ENCODE measurements at regions not wholly inside any gene's neighbourhood (a gene's known extent, or its start where the extent isn't known, plus 50 kb on each side); places are given as distances from the start of the nearest gene placed in this dataset.

DNA sequence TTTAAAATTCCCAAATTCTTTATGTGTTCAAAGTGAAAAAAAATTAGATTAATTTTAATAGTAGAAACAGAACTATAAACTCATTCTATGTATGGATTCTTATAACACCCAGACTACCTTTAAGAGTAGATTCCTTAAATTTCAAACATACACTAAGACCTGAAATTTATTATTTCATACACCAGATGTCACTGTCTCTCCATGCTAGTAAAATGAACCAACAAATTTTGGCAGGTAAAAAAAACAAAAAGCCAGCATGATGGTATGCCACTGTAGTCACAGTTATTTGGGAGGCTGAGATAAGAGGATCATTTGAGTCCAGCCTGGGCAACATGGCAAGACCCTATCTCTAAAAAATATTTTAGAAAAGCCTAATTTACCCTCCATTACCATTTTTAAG lies 461.3 kb upstream of the NAALADL2 start:
- ChIA-PET CTCF (no interaction called here), POLR2A (no interaction called here)
- H3K9ac ChIP-seq (replicated peaks; ENCODE audit: extremely low read depth, insufficient read depth, low read length) = no peak overlapping the region
- no peaks in the 10 kb centered on the region for H4K20me1 ChIP-seq (replicated peaks; ENCODE audit: control insufficient read depth, extremely low read depth, insufficient read depth, low read length)
- H3K4me2 ChIP-seq (ENCODE audit: insufficient read depth, low read length) = no peak overlapping the region
- FAIRE-seq = peak; percentile 8
- intact Hi-C loops (cut with micrococcal nuclease) (loop anchor here (5.0 to 10.0 kb wide), 4 partner anchors 271 to 1667 kb away; no protein-coding TSS in a partner anchor), dilution Hi-C loops (cut with MboI; ENCODE audit: extremely low pct_ligation_motif_present, low sequenced_read_pairs) (no loop called here)
- no peaks in the 10 kb centered on the region for H3K4me1 ChIP-seq (ENCODE audit: control insufficient read depth, extremely low read depth, insufficient read depth, low read length)
- no peak overlapping the region for H3K27ac ChIP-seq (ENCODE audit: insufficient read depth, low read depth, low read length)
- no peaks in the 10 kb centered on the region for H3K27me3 ChIP-seq (ENCODE audit: control insufficient read depth in 2 of 2, insufficient read depth in 2 of 2, low read length in 2 of 2)
- peak; percentile 44 for DNase-seq (ENCODE audit: low read depth, low spot score)
- H3K4me3 ChIP-seq (replicated peaks in 1 of 3; ENCODE audit: insufficient read depth in 1 of 3, low read depth in 1 of 3, low read length in 3 of 3) = no peak overlapping the region
- H3K79me2 ChIP-seq (ENCODE audit: control insufficient read depth, insufficient read depth, low read length) = no peaks in the 10 kb centered on the region
- no peak for TF ChIP-seq POLR2A (IDR thresholded peaks at IDR 0.05; ENCODE audit: low read depth, low read length)
- no peak for TF ChIP-seq EZH2 (IDR thresholded peaks at IDR 0.05; ENCODE audit: borderline replicate concordance, low read depth, low read length, severe bottlenecking)
- no peak for TF ChIP-seq JUN (IDR thresholded peaks at IDR 0.05; ENCODE audit: borderline replicate concordance, insufficient read depth, insufficient read length, low read depth)
- TF ChIP-seq MAX (IDR thresholded peaks at IDR 0.05; ENCODE audit: insufficient read depth, insufficient read length) = no peak
- TF ChIP-seq GATA2 (IDR thresholded peaks at IDR 0.05; ENCODE audit: insufficient read depth, insufficient read length, low read depth, low read length) = no peak
- TF ChIP-seq, protein P1, sequence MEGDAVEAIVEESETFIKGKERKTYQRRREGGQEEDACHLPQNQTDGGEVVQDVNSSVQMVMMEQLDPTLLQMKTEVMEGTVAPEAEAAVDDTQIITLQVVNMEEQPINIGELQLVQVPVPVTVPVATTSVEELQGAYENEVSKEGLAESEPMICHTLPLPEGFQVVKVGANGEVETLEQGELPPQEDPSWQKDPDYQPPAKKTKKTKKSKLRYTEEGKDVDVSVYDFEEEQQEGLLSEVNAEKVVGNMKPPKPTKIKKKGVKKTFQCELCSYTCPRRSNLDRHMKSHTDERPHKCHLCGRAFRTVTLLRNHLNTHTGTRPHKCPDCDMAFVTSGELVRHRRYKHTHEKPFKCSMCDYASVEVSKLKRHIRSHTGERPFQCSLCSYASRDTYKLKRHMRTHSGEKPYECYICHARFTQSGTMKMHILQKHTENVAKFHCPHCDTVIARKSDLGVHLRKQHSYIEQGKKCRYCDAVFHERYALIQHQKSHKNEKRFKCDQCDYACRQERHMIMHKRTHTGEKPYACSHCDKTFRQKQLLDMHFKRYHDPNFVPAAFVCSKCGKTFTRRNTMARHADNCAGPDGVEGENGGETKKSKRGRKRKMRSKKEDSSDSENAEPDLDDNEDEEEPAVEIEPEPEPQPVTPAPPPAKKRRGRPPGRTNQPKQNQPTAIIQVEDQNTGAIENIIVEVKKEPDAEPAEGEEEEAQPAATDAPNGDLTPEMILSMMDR (IDR thresholded peaks at IDR 0.05; ENCODE audit: extremely low read depth in 1 of 2, insufficient read depth in 1 of 2, low read depth in 1 of 2, low read length in 2 of 2) = no peak
- no peak for TF ChIP-seq FOS (IDR thresholded peaks at IDR 0.05; ENCODE audit: borderline replicate concordance, insufficient read depth, low read length)
- TF ChIP-seq POLR2AphosphoS5 (IDR thresholded peaks at IDR 0.05; ENCODE audit: insufficient read depth, low read depth, low read length) = no peak
- TF ChIP-seq MYC (IDR thresholded peaks at IDR 0.05; ENCODE audit: low read depth, low read length) = no peak
- no peak overlapping the region for H2AFZ ChIP-seq (ENCODE audit: low read depth, low read length)
- H3K36me3 ChIP-seq (ENCODE audit: control insufficient read depth in 2 of 2, extremely low read depth in 1 of 2, insufficient read depth in 2 of 2, low read length in 2 of 2) = no peaks in the 10 kb centered on the region
- BruUV-seq (replicated peaks) = no TSS peak
- H3K9me3 ChIP-seq (replicated peaks; ENCODE audit: control insufficient read depth, insufficient read depth, low read length) = no peaks in the 10 kb centered on the region
- no peaks in the 10 kb centered on the region for H3K9me1 ChIP-seq (replicated peaks; ENCODE audit: control insufficient read depth, extremely low read depth, insufficient read depth, low read length)

Measured in endothelial cell of umbilical vein (primary cell).